DOHH2 (cell line): ENCODE measurements at regions not wholly inside any gene's neighbourhood (a gene's known extent, or its start where the extent isn't known, plus 50 kb on each side); places are given as distances from the start of the nearest gene placed in this dataset.

Source experiments
- CTCF ChIP-seq: fragments of 200-600 bp; sonication (generic); IDR thresholded peaks from one replicate; pipeline ENCODE4 v1.5.1; 2014; ENCODE audit warnings: antibody characterized with exemption, mild to moderate bottlenecking, low read depth, low read length; ENCODE audit not compliant: poor library complexity, severe bottlenecking
- EZH2phosphoT487 ChIP-seq: fragments of 200-600 bp; sonication (generic); IDR thresholded peaks from 2 replicates; pipeline ENCODE4 v1.6.1; 2017; ENCODE audit warnings: borderline replicate concordance, mild to moderate bottlenecking, antibody characterized with exemption, low read length, moderate library complexity, mixed read lengths

GRCh38 chr11:111001986-111002611 lies 243.4 kb upstream of the POU2AF2 start:
- TF ChIP-seq CTCF (no peak), EZH2phosphoT487 (no peak)
